Gastrocnemius medialis (tissue), 4 donors: ENCODE measurements at regions not wholly inside any gene's neighbourhood (a gene's known extent, or its start where the extent isn't known, plus 50 kb on each side); places are given as distances from the start of the nearest gene placed in this dataset.

Experiments
- ATAC-seq, 2 donors: fragments of 150-250 bp; one replicate each; pipeline ENCODE4 v1.9.1; 2016
- DNase-seq, 2 donors: peaks; one replicate each; pipeline ENCODE4 v3.0.0-alpha.2; 2019
- H3K27ac ChIP-seq, 4 donors: fragments of 200-600 bp; sonication (generic); 1 replicate in 1 of 4; 2 replicates in 3 of 4; pipeline ENCODE4 v1.5.1; 2016 to 2018; ENCODE audit warnings: mild to moderate bottlenecking in 2 of 4, moderate library complexity in 1 of 4
- H3K27me3 ChIP-seq, 3 donors: fragments of 200-600 bp; sonication (generic) in 2 of 3; 1 replicate in 1 of 3; 2 replicates in 2 of 3; pipeline versions ENCODE4 v1.5.1 to v1.6.0; 2016 to 2019; ENCODE audit warnings: mild to moderate bottlenecking in 1 of 3, moderate library complexity in 1 of 3
- H3K36me3 ChIP-seq, 2 donors: fragments of 200-600 bp; sonication (generic) in 1 of 2; one replicate each; pipeline ENCODE4 v1.5.1; 2017 to 2018
- H3K4me1 ChIP-seq, 2 donors: fragments of 200-600 bp; sonication (generic) in 1 of 2; one replicate each; pipeline ENCODE4 v1.5.1; 2016 to 2017; ENCODE audit warnings: mild to moderate bottlenecking in 2 of 2
- H3K4me3 ChIP-seq, 4 donors: fragments of 200-600 bp; sonication (generic) in 3 of 4; 1 replicate in 1 of 4; 2 replicates in 3 of 4; pipeline ENCODE4 v1.5.1; 2016 to 2019; ENCODE audit warnings: mild to moderate bottlenecking in 2 of 4
- H3K9me3 ChIP-seq, 3 donors: fragments of 200-600 bp; sonication (generic) in 2 of 3; 1 replicate in 1 of 3; 2 replicates in 2 of 3; pipeline ENCODE4 v1.5.1; 2016 to 2019
- POLR2A ChIP-seq, 2 donors: fragments of 450-650 bp; IDR thresholded peaks; one replicate each; pipeline ENCODE4 v1.6.1; 2017; ENCODE audit warnings: antibody characterized with exemption in 2 of 2, mild to moderate bottlenecking in 2 of 2, moderate library complexity in 2 of 2
- in situ Hi-C, 4 donors: fragments of 200-750 bp; cut with MboI; loops; one replicate each; pipeline versions ENCODE4 v1.15.0 to v1.8.0; 2017; ENCODE audit warnings: low sequenced_read_pairs in 4 of 4
- intact Hi-C: fragments of 100-400 bp; cut with DNase I; formaldehyde crosslinking; loops from one replicate; pipeline ENCODE4 v1.15.1; 2023; ENCODE audit warnings: low total_unique reads
- TF ChIP-seq, protein P1 (sequence below), 5 experiments: fragments of 450-650 bp in 3 of 5; fragments of 200-600 bp in 2 of 5; sonication (generic) in 2 of 5; IDR thresholded peaks in 4 of 5; conservative IDR thresholded peaks in 1 of 5; 1 replicate in 4 of 5; 2 replicates in 1 of 5; pipeline ENCODE4 v1.5.1; 2016 to 2019; ENCODE audit warnings: antibody characterized with exemption in 5 of 5, mild to moderate bottlenecking in 3 of 5, moderate library complexity in 3 of 5

DNA sequence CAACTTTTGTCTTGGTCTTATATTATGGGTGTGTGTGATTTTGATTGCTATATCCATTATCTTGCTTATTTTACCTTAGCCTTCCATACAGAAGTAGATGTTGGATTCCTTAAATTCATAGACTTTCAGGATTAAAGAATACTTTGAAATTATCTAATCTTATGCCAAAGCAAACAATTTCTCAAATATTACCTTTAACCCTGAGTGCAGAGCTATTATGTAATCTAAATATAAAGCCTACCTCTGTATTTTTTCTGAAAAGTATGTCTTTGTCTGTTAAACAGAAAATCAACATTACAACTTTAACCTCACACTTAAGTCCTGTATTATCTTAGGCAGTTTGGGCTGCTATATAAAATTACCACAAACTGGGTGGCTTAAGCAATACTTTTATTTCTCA lies 782.5 kb downstream of the STIM2 start:
- TF ChIP-seq, protein P1, sequence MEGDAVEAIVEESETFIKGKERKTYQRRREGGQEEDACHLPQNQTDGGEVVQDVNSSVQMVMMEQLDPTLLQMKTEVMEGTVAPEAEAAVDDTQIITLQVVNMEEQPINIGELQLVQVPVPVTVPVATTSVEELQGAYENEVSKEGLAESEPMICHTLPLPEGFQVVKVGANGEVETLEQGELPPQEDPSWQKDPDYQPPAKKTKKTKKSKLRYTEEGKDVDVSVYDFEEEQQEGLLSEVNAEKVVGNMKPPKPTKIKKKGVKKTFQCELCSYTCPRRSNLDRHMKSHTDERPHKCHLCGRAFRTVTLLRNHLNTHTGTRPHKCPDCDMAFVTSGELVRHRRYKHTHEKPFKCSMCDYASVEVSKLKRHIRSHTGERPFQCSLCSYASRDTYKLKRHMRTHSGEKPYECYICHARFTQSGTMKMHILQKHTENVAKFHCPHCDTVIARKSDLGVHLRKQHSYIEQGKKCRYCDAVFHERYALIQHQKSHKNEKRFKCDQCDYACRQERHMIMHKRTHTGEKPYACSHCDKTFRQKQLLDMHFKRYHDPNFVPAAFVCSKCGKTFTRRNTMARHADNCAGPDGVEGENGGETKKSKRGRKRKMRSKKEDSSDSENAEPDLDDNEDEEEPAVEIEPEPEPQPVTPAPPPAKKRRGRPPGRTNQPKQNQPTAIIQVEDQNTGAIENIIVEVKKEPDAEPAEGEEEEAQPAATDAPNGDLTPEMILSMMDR (IDR thresholded peaks at IDR 0.05 in 4 of 5, conservative IDR thresholded peaks at IDR 0.05 in 1 of 5), result no peak
- TF ChIP-seq POLR2A (IDR thresholded peaks at IDR 0.05), result no peak
- Histone ChIP-seq H3K27ac (no peak overlapping the region), H3K4me3 (no peak overlapping the region), H3K9me3 (no peaks in the 10 kb centered on the region), H3K36me3 (no peaks in the 10 kb centered on the region), H3K4me1 (no peaks in the 10 kb centered on the region), H3K27me3 (no peaks in the 10 kb centered on the region)
- in situ Hi-C loops (no loop called here), intact Hi-C loops (no loop called here)
- no peak for DNase-seq
- ATAC-seq, result no peak

DNA sequence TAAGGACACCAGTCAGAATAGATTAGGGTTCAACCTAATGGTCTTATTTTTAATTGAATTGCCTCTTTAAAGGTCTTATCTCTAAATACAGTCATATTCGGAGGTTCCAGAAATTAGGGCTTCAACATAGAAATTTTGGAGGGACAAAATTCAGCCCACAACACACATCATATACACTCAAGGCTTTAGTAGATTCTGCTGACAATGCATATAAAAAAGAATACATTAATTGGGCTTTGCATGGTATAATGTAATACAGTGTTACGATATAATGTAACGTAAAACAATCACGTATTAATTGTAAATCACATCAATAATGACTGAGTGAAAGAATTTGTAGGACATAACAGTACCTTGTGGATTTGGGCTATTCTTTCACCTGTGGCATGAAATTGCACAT lies 787.8 kb downstream of the STIM2 start:
- no peak for DNase-seq
- no peak overlapping the region for H3K4me3 ChIP-seq
- no peaks in the 10 kb centered on the region for H3K4me1 ChIP-seq
- H3K36me3 ChIP-seq, result no peaks in the 10 kb centered on the region
- H3K27me3 ChIP-seq, result no peaks in the 10 kb centered on the region
- no peak for TF ChIP-seq POLR2A (IDR thresholded peaks at IDR 0.05)
- TF ChIP-seq, protein P1 (IDR thresholded peaks at IDR 0.05 in 4 of 5, conservative IDR thresholded peaks at IDR 0.05 in 1 of 5), result no peak
- H3K9me3 ChIP-seq, result no peaks in the 10 kb centered on the region
- in situ Hi-C loops, result no loop called here
- intact Hi-C loops, result no loop called here
- no peak overlapping the region for H3K27ac ChIP-seq
- ATAC-seq, result no peak

DNA sequence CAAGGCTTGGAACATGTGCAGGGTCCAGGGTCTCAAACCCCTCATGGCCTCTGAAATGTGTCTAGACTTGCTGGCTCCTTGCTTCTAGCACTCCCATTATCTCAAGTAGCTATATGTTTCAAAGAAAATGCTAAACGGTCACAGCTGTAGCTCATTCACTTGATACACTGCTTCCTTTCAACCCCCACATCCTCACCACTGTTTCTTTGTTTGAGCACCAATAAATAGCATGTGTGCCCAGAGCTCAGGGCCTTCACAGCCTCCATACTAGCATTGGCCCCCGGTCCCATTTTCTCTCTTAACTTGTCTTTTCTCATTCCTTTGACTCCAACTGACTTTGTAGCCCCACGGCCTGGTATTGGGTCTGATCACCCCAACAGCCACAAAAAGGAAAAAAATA lies 801.8 kb downstream of the STIM2 start:
- DNase-seq (no peak), ATAC-seq (no peak)
- no peaks in the 10 kb centered on the region for H3K9me3 ChIP-seq
- no peaks in the 10 kb centered on the region for H3K36me3 ChIP-seq
- TF ChIP-seq POLR2A (IDR thresholded peaks at IDR 0.05), result no peak
- TF ChIP-seq, protein P1 (IDR thresholded peaks at IDR 0.05 in 4 of 5, conservative IDR thresholded peaks at IDR 0.05 in 1 of 5), result no peak
- no peak overlapping the region for H3K27ac ChIP-seq
- no peaks in the 10 kb centered on the region for H3K27me3 ChIP-seq
- no peaks in the 10 kb centered on the region for H3K4me1 ChIP-seq
- intact Hi-C loops, result no loop called here
- in situ Hi-C loops, result no loop called here
- no peak overlapping the region for H3K4me3 ChIP-seq

DNA sequence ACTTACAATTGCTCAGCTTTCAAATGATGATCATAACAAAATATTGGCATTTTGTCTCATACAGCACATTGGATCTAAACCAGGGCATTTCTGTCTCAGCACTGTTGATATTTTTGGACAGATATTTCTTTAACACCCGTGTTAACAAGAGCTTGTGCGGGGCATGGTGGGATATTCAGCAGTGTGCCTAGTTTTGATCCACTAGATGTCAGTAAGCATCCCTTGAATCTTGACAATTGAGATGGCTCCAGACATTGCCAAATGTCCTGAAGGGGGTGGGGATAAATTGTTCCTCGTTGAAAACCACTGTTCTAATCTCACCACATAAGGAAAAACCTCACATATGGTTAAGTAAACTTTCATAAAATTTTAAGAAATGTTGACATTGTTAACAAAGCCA lies 806.3 kb downstream of the STIM2 start:
- no peak overlapping the region for H3K4me3 ChIP-seq
- intact Hi-C loops, result no loop called here
- TF ChIP-seq, protein P1 (IDR thresholded peaks at IDR 0.05 in 4 of 5, conservative IDR thresholded peaks at IDR 0.05 in 1 of 5), result no peak
- TF ChIP-seq POLR2A (IDR thresholded peaks at IDR 0.05), result no peak
- DNase-seq (no peak), ATAC-seq (no peak)
- H3K36me3 ChIP-seq, result no peaks in the 10 kb centered on the region
- H3K9me3 ChIP-seq, result no peaks in the 10 kb centered on the region
- H3K27me3 ChIP-seq, result no peaks in the 10 kb centered on the region
- in situ Hi-C loops, result no loop called here
- H3K27ac ChIP-seq, result no peak overlapping the region
- H3K4me1 ChIP-seq, result no peaks in the 10 kb centered on the region

DNA sequence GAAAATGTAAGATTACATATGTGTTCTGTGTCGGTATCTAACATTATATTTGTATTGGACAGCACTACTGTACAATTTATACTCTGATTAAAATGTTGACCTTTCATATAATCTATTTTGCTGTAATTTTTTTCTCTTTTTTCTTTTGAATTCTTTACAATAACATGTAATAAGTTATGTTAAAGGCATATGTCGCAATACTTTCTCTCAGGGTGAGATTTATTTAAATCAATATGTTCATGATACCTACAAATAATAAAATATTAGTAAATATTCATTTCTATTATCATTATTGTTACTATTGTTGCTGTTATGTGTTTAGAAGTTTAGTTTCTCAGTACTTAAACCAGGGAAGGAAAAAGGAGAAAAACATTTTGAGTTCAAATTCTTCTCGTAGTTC lies 807.4 kb downstream of the STIM2 start:
- no peak for TF ChIP-seq POLR2A (IDR thresholded peaks at IDR 0.05)
- TF ChIP-seq, protein P1 (IDR thresholded peaks at IDR 0.05 in 4 of 5, conservative IDR thresholded peaks at IDR 0.05 in 1 of 5), result no peak
- DNase-seq (no peak), ATAC-seq (no peak)
- in situ Hi-C loops (no loop called here), intact Hi-C loops (no loop called here)
- Histone ChIP-seq H3K36me3 (no peaks in the 10 kb centered on the region), H3K27ac (no peak overlapping the region), H3K27me3 (no peaks in the 10 kb centered on the region), H3K4me1 (no peaks in the 10 kb centered on the region), H3K9me3 (no peaks in the 10 kb centered on the region), H3K4me3 (no peak overlapping the region)
